NCI-H146 (cell line): ENCODE measurements at regions not wholly inside any gene's neighbourhood (a gene's known extent, or its start where the extent isn't known, plus 50 kb on each side); places are given as distances from the start of the nearest gene placed in this dataset.

Experiments used
- DNase-seq: peaks from one replicate; lab custom pipeline; 2025; lab: John Stamatoyannopoulos, UW

GRCh38 chr16:55265926-55266325 is 58.1 kb upstream of the IRX6 start:
- DNase-seq = no peak

- no peak for DNase-seq
Observed at GRCh38 chr16:55271945-55272513, 52.0 kb upstream of the IRX6 start.

GRCh38 chr16:55272744-55273143 is 51.3 kb upstream of the IRX6 start:
- DNase-seq = no peak

GRCh38 chr16:55273356-55273755 is 50.6 kb upstream of the IRX6 start:
- no peak for DNase-seq

GRCh38 chr16:55273959-55274358 is 50.0 kb upstream of the IRX6 start:
- no peak for DNase-seq
